Liver (tissue), 8 donors: ENCODE measurements at regions not wholly inside any gene's neighbourhood (a gene's known extent, or its start where the extent isn't known, plus 50 kb on each side); places are given as distances from the start of the nearest gene placed in this dataset.

Experiments used
- DNase-seq: peaks from one replicate; pipeline ENCODE4 v3.0.0-alpha.2; 2017; ENCODE audit warnings: low spot score
- H3K27ac ChIP-seq, 2 donors: one replicate each; pipeline ENCODE4 v1.7.0; 2013; ENCODE audit warnings: inconsistent platforms in 2 of 2, low read length in 2 of 2, control low read depth in 1 of 2, low read depth in 1 of 2, mild to moderate bottlenecking in 1 of 2
- H3K27me3 ChIP-seq, 4 donors: one replicate each; pipeline versions ENCODE4 v1.6.1 to v1.7.0; 2013; ENCODE audit warnings: low read length in 3 of 4, inconsistent platforms in 1 of 4, mild to moderate bottlenecking in 1 of 4, moderate library complexity in 1 of 4; ENCODE audit not compliant: control insufficient read depth in 4 of 4, insufficient read depth in 4 of 4
- H3K36me3 ChIP-seq, 4 donors: one replicate each; pipeline versions ENCODE4 v1.6.1 to v1.7.0; 2013; ENCODE audit warnings: low read length in 3 of 4, mild to moderate bottlenecking in 3 of 4, low read depth in 1 of 4, moderate library complexity in 1 of 4; ENCODE audit not compliant: control insufficient read depth in 4 of 4, insufficient read depth in 3 of 4
- H3K4me1 ChIP-seq, 4 donors: one replicate each; pipeline versions ENCODE4 v1.6.1 to v1.7.0; 2013; ENCODE audit warnings: low read length in 3 of 4, mild to moderate bottlenecking in 3 of 4, moderate library complexity in 1 of 4; ENCODE audit not compliant: control insufficient read depth in 4 of 4, insufficient read depth in 4 of 4
- H3K4me3 ChIP-seq, 3 donors: one replicate each; pipeline versions ENCODE4 v1.6.1 to v1.7.0; 2013; ENCODE audit warnings: low read length in 3 of 3, control low read depth in 1 of 3, low read depth in 1 of 3, mild to moderate bottlenecking in 1 of 3
- H3K9ac ChIP-seq, 2 donors: one replicate each; pipeline ENCODE4 v1.7.0; 2013; ENCODE audit warnings: low read length in 2 of 2, mild to moderate bottlenecking in 2 of 2, moderate library complexity in 2 of 2, control low read depth in 1 of 2, low read depth in 1 of 2
- H3K9me3 ChIP-seq, 4 donors: one replicate each; pipeline versions ENCODE4 v1.6.1 to v1.7.0; 2013; ENCODE audit warnings: low read length in 3 of 4; ENCODE audit not compliant: control insufficient read depth in 4 of 4
- EGR1 ChIP-seq, 2 donors: IDR thresholded peaks; 2 replicates each; pipeline ENCODE4 v1.6.1; 2016 to 2018; ENCODE audit warnings: antibody characterized with exemption in 2 of 2, low read depth in 2 of 2
- FOXA1 ChIP-seq: IDR thresholded peaks from 2 replicates; pipeline ENCODE4 v1.6.1; 2016; ENCODE audit warnings: antibody characterized with exemption
- FOXA2 ChIP-seq: IDR thresholded peaks from 2 replicates; pipeline ENCODE4 v1.6.1; 2016; ENCODE audit warnings: antibody characterized with exemption
- HNF4A ChIP-seq, 2 donors: conservative IDR thresholded peaks; 2 replicates each; pipeline ENCODE4 v1.6.1; 2016; ENCODE audit warnings: antibody characterized with exemption in 2 of 2, mild to moderate bottlenecking in 2 of 2
- HNF4G ChIP-seq: IDR thresholded peaks from 2 replicates; pipeline ENCODE4 v1.6.1; 2016; ENCODE audit warnings: antibody characterized with exemption
- NR2F2 ChIP-seq: IDR thresholded peaks from 2 replicates; pipeline ENCODE4 v1.6.1; 2016; ENCODE audit warnings: antibody characterized with exemption
- RAD21 ChIP-seq, 2 donors: IDR thresholded peaks; 2 replicates each; pipeline ENCODE4 v1.6.1; 2016; ENCODE audit warnings: antibody characterized with exemption in 2 of 2, mild to moderate bottlenecking in 2 of 2
- SP1 ChIP-seq: IDR thresholded peaks from 2 replicates; pipeline ENCODE4 v1.6.1; 2018; ENCODE audit warnings: antibody characterized with exemption, mild to moderate bottlenecking
- TAF1 ChIP-seq: conservative IDR thresholded peaks from 2 replicates; pipeline ENCODE4 v1.6.1; 2016; ENCODE audit warnings: antibody characterized with exemption, mild to moderate bottlenecking
- YY1 ChIP-seq: IDR thresholded peaks from 2 replicates; pipeline ENCODE4 v1.6.1; 2016; ENCODE audit warnings: antibody characterized with exemption, mild to moderate bottlenecking
- WGBS: extraction: QIAGEN DNeasy Blood & Tissue Kit; methylation state at CpG from one replicate; pipeline ENCODE4 v1.1.7; 2013; 5-methylcytosine and 5-hydroxymethylcytosine counted together
- TF ChIP-seq, protein P1 (sequence below): IDR thresholded peaks from 2 replicates; pipeline ENCODE4 v1.6.1; 2016; ENCODE audit warnings: antibody characterized with exemption, mild to moderate bottlenecking
- TF ChIP-seq, protein P2 (sequence below): IDR thresholded peaks from 2 replicates; pipeline ENCODE4 v1.6.1; 2016; ENCODE audit warnings: antibody characterized with exemption
- TF ChIP-seq, protein P3 (sequence below): IDR thresholded peaks from 2 replicates; pipeline ENCODE4 v1.6.1; 2016; ENCODE audit warnings: antibody characterized with exemption
- TF ChIP-seq, protein P4 (sequence below): fragments of 150-350 bp; IDR thresholded peaks from 2 replicates; pipeline ENCODE4 v1.5.1; 2017; ENCODE audit warnings: improper control_type of control experiment, low read depth, low read length; ENCODE audit not compliant: missing input control
- TF ChIP-seq, protein P5 (sequence below): IDR thresholded peaks from 2 replicates; pipeline ENCODE4 v1.6.1; 2016; ENCODE audit warnings: antibody characterized with exemption
- donor health status: healthy.
- donor health status: healthy.
- donor health status: healthy.
- donor health status: healthy.
- donor health status: healthy.

DNA sequence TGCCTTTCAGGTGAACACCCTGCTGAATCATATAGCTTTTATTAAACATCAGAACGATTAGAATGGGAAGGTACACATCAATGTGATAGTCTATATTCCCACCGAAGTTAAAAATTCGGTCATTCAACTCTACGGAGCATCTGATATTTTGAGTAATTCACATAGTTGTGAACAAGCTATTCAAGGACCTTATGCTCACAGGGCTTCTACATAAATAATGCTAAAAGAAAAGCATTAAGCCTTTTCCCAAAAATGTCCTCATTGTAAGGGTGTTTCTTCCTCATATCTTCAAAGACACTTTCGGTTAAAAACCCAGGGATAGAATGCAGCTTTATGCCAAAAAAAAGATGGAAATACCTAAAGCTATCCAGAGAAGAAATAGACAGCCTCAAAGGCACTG is 79.7 kb upstream of the EDNRA start:
- 73% methylated on average over 5 of the region's 5 CpGs for WGBS
- TF ChIP-seq, protein P1, sequence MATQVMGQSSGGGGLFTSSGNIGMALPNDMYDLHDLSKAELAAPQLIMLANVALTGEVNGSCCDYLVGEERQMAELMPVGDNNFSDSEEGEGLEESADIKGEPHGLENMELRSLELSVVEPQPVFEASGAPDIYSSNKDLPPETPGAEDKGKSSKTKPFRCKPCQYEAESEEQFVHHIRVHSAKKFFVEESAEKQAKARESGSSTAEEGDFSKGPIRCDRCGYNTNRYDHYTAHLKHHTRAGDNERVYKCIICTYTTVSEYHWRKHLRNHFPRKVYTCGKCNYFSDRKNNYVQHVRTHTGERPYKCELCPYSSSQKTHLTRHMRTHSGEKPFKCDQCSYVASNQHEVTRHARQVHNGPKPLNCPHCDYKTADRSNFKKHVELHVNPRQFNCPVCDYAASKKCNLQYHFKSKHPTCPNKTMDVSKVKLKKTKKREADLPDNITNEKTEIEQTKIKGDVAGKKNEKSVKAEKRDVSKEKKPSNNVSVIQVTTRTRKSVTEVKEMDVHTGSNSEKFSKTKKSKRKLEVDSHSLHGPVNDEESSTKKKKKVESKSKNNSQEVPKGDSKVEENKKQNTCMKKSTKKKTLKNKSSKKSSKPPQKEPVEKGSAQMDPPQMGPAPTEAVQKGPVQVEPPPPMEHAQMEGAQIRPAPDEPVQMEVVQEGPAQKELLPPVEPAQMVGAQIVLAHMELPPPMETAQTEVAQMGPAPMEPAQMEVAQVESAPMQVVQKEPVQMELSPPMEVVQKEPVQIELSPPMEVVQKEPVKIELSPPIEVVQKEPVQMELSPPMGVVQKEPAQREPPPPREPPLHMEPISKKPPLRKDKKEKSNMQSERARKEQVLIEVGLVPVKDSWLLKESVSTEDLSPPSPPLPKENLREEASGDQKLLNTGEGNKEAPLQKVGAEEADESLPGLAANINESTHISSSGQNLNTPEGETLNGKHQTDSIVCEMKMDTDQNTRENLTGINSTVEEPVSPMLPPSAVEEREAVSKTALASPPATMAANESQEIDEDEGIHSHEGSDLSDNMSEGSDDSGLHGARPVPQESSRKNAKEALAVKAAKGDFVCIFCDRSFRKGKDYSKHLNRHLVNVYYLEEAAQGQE, result no peak
- TF ChIP-seq, protein P2, sequence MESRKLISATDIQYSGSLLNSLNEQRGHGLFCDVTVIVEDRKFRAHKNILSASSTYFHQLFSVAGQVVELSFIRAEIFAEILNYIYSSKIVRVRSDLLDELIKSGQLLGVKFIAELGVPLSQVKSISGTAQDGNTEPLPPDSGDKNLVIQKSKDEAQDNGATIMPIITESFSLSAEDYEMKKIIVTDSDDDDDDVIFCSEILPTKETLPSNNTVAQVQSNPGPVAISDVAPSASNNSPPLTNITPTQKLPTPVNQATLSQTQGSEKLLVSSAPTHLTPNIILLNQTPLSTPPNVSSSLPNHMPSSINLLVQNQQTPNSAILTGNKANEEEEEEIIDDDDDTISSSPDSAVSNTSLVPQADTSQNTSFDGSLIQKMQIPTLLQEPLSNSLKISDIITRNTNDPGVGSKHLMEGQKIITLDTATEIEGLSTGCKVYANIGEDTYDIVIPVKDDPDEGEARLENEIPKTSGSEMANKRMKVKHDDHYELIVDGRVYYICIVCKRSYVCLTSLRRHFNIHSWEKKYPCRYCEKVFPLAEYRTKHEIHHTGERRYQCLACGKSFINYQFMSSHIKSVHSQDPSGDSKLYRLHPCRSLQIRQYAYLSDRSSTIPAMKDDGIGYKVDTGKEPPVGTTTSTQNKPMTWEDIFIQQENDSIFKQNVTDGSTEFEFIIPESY, result no peak
- TF ChIP-seq, protein P3, sequence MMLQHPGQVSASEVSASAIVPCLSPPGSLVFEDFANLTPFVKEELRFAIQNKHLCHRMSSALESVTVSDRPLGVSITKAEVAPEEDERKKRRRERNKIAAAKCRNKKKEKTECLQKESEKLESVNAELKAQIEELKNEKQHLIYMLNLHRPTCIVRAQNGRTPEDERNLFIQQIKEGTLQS, result no peak
- TF ChIP-seq FOXA2, result no peak
- no peak for TF ChIP-seq SP1
- TF ChIP-seq, protein P4, sequence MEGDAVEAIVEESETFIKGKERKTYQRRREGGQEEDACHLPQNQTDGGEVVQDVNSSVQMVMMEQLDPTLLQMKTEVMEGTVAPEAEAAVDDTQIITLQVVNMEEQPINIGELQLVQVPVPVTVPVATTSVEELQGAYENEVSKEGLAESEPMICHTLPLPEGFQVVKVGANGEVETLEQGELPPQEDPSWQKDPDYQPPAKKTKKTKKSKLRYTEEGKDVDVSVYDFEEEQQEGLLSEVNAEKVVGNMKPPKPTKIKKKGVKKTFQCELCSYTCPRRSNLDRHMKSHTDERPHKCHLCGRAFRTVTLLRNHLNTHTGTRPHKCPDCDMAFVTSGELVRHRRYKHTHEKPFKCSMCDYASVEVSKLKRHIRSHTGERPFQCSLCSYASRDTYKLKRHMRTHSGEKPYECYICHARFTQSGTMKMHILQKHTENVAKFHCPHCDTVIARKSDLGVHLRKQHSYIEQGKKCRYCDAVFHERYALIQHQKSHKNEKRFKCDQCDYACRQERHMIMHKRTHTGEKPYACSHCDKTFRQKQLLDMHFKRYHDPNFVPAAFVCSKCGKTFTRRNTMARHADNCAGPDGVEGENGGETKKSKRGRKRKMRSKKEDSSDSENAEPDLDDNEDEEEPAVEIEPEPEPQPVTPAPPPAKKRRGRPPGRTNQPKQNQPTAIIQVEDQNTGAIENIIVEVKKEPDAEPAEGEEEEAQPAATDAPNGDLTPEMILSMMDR, result no peak
- TF ChIP-seq YY1, result no peak
- TF ChIP-seq HNF4A (conservative IDR thresholded peaks at IDR 0.05), result no peak
- TF ChIP-seq EGR1 (IDR thresholded peaks at IDR 0.05; ENCODE audit: low read depth in 2 of 2), result no peak
- no peak for TF ChIP-seq NR2F2
- no peak for TF ChIP-seq TAF1
- TF ChIP-seq, protein P5, sequence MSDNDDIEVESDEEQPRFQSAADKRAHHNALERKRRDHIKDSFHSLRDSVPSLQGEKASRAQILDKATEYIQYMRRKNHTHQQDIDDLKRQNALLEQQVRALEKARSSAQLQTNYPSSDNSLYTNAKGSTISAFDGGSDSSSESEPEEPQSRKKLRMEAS, result no peak
- no peak for TF ChIP-seq HNF4G
- TF ChIP-seq FOXA1, result no peak
- TF ChIP-seq RAD21 (IDR thresholded peaks at IDR 0.05), result no peak
- no peaks in the 10 kb centered on the region for H3K36me3 ChIP-seq
- no peaks in the 10 kb centered on the region for H3K9me3 ChIP-seq
- no peaks in the 10 kb centered on the region for H3K4me1 ChIP-seq
- no peak overlapping the region for H3K9ac ChIP-seq
- no peak for DNase-seq
- H3K4me3 ChIP-seq, result no peak overlapping the region
- H3K27ac ChIP-seq, result no peak overlapping the region
- no peaks in the 10 kb centered on the region for H3K27me3 ChIP-seq

DNA sequence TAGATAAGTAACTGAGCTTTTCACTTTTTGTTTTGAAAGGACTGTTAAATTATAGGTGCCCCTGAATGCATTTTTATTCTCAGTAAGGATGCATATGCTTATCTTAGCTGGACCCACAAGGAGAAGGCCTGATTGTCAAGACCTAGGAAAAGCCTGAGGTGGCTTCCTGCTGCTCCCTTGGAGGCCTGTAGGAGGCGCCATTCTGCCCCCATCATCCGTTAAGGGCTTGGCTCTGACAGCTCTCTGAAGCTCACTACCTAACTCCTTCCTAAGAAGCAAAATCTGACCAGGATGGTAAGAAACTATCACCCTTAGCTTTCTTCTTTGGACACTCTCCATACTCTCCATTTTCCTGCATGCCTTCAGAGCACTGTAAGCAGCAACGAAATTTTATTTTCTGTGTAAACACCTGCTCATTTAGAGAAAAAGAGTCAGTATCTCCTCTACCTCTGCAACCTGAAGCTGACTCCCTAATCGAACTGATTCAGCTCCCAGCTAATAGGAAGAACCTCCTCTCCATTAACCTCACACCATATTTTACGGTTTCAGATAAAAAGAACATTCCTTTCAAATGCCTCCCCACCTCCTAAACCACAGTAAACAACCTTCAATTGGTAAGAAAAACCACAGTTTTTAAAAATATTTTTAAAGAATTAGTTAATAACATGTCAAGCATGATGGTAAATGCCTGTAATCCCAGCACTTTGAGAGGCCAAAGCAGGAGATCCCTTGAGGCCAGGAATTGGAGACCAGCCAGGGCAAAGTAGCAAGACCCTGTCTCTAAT is 73.4 kb upstream of the EDNRA start:
- H3K4me1 ChIP-seq, result no peaks in the 10 kb centered on the region
- TF ChIP-seq, protein P2, result no peak
- H3K4me3 ChIP-seq, result no peak overlapping the region
- H3K9ac ChIP-seq, result no peak overlapping the region
- no peaks in the 10 kb centered on the region for H3K36me3 ChIP-seq
- 43% methylated on average over 5 of the region's 5 CpGs for WGBS
- no peak for DNase-seq
- H3K9me3 ChIP-seq, result peaks cover 0 to 3% (median 0%) of the 10 kb centered on the region in 4 donors
- no peaks in the 10 kb centered on the region for H3K27me3 ChIP-seq
- H3K27ac ChIP-seq, result no peak overlapping the region
